GM23338 (cell line): ENCODE measurements at regions not wholly inside any gene's neighbourhood (a gene's known extent, or its start where the extent isn't known, plus 50 kb on each side); places are given as distances from the start of the nearest gene placed in this dataset.

Experiments
- ETS1 ChIP-seq: IDR thresholded peaks from 2 replicates; pipeline ENCODE4 v1.6.1; 2016; ENCODE audit warnings: antibody characterized with exemption
- NANOG ChIP-seq: IDR thresholded peaks from 2 replicates; pipeline ENCODE4 v1.6.1; 2016; ENCODE audit warnings: antibody characterized with exemption, borderline replicate concordance
- REST ChIP-seq: IDR thresholded peaks from one replicate; pipeline ENCODE4 v1.6.1; 2018; ENCODE audit warnings: antibody characterized with exemption; ENCODE audit not compliant: unreplicated experiment
- STAT1 ChIP-seq: IDR thresholded peaks from one replicate; pipeline ENCODE4 v1.6.1; 2016; ENCODE audit warnings: antibody characterized with exemption; ENCODE audit not compliant: unreplicated experiment
- ZNF114 ChIP-seq: fragments of 250-450 bp; sonication (Bioruptor Pico); IDR thresholded peaks from 2 replicates; pipeline ENCODE4 v1.5.0; 2020; ENCODE audit warnings: mild to moderate bottlenecking, moderate library complexity
- ZNF462 ChIP-seq: fragments of 250-450 bp; sonication (Bioruptor Pico); IDR thresholded peaks from 2 replicates; pipeline ENCODE4 v1.5.0; 2020; ENCODE audit warnings: mild to moderate bottlenecking, moderate library complexity

- TF ChIP-seq ZNF462 (CRISPR knock-in tag): no peak
- TF ChIP-seq ETS1: no peak
- no peak for TF ChIP-seq STAT1
- no peak for TF ChIP-seq REST
- TF ChIP-seq NANOG: no peak
- TF ChIP-seq ZNF114 (CRISPR knock-in tag): no peak
These were observed 609.9 kb upstream of the MAP3K7 start (continued) for GRCh38 chr6:91196729-91197128.
